ENCODE measurements at regions not wholly inside any gene's neighbourhood (a gene's known extent, or its start where the extent isn't known, plus 50 kb on each side); places are given as distances from the start of the nearest gene placed in this dataset.

DNA sequence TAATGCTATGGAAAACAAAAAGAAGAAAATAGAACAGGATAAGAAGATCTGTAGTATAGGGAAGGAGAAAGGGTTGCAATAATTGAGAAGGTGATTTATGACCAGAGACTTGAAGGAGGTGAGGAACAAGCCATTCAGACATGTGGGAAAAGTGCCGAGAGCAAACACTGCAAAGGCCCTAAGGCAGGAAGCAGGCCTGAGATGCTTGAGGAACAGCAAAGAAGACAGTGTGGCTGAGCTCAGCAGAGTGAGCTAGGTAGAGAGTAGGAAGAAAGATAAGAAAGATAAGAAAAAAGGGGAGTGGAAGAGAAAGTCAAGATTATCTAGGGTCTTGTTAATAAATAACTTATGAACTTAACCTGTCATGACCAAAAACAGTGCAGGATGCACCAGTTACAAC lies 671.8 kb downstream of the RPS29 start:
- no peak for TF ChIP-seq MYC (IDR thresholded peaks at IDR 0.05; ENCODE audit: low read depth, low read length)
- no peak for TF ChIP-seq CTCF (IDR thresholded peaks at IDR 0.05; ENCODE audit: low read depth, low read length)
- TF ChIP-seq, protein P1, sequence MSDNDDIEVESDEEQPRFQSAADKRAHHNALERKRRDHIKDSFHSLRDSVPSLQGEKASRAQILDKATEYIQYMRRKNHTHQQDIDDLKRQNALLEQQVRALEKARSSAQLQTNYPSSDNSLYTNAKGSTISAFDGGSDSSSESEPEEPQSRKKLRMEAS (IDR thresholded peaks at IDR 0.05; ENCODE audit: low read depth, low read length) = no peak
- no peak for TF ChIP-seq POLR2A (IDR thresholded peaks at IDR 0.05; ENCODE audit: extremely low read depth, insufficient read length)
- no peak for DNase-seq (ENCODE audit: low read depth)

GRCh38 chr14:48900565-48900964 lies 685.6 kb downstream of the RPS29 start:
- no peak overlapping the region for H3K4me3 ChIP-seq (ENCODE audit: low read depth, low read length)
- no peak for DNase-seq (ENCODE audit: low read depth)
- no peak for TF ChIP-seq POLR2A (IDR thresholded peaks at IDR 0.05; ENCODE audit: extremely low read depth, insufficient read length)
- TF ChIP-seq, protein P1 (IDR thresholded peaks at IDR 0.05; ENCODE audit: low read depth, low read length) = no peak
- no peak for TF ChIP-seq MYC (IDR thresholded peaks at IDR 0.05; ENCODE audit: low read depth, low read length)
- TF ChIP-seq CTCF (IDR thresholded peaks at IDR 0.05; ENCODE audit: low read depth, low read length) = no peak

More for the DNA sequence above, 671.8 kb downstream of the RPS29 start:
- H3K4me3 ChIP-seq (ENCODE audit: low read depth, low read length) = no peak overlapping the region

GRCh38 chr14:48890333-48890732 lies 695.8 kb downstream of the RPS29 start:
- H3K4me3 ChIP-seq (ENCODE audit: low read depth, low read length) = no peak overlapping the region
- TF ChIP-seq, protein P1 (IDR thresholded peaks at IDR 0.05; ENCODE audit: low read depth, low read length) = no peak
- TF ChIP-seq MYC (IDR thresholded peaks at IDR 0.05; ENCODE audit: low read depth, low read length) = no peak
- TF ChIP-seq CTCF (IDR thresholded peaks at IDR 0.05; ENCODE audit: low read depth, low read length) = no peak
- TF ChIP-seq POLR2A (IDR thresholded peaks at IDR 0.05; ENCODE audit: extremely low read depth, insufficient read length) = no peak
- DNase-seq (ENCODE audit: low read depth) = no peak

GRCh38 chr14:48876806-48877340 lies 709.3 kb downstream of the RPS29 start:
- TF ChIP-seq POLR2A (IDR thresholded peaks at IDR 0.05; ENCODE audit: extremely low read depth, insufficient read length) (no peak), CTCF (IDR thresholded peaks at IDR 0.05; ENCODE audit: low read depth, low read length) (no peak), MYC (IDR thresholded peaks at IDR 0.05; ENCODE audit: low read depth, low read length) (no peak)
- TF ChIP-seq, protein P1 (IDR thresholded peaks at IDR 0.05; ENCODE audit: low read depth, low read length) = no peak
- DNase-seq (ENCODE audit: low read depth) = no peak

DNA sequence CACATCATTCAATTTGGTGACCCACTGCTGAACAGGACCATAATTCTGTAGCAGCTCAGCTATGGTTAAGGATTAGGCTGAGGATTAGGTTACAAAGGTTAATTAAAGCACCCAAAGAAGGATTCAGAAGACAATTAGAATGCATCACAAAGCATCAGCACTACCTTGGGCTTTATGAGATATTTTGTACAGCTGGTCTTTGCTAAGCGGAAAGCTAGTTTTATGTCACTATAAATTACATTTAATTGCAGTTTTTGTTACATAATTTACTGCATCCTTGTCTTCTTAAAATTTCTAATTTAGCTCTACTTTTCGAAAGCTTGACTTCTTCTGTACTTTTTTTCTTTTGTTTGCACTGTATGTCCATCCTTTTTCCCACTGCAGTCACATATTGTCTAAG lies 711.5 kb downstream of the RPS29 start:
- DNase-seq (ENCODE audit: low read depth) = no peak
- no peak overlapping the region for H3K4me3 ChIP-seq (ENCODE audit: low read depth, low read length)

More at GRCh38 chr14:48876806-48877340, 709.3 kb downstream of the RPS29 start:
- no peak overlapping the region for H3K4me3 ChIP-seq (ENCODE audit: low read depth, low read length)

More for the DNA sequence above, 711.5 kb downstream of the RPS29 start:
- TF ChIP-seq POLR2A (IDR thresholded peaks at IDR 0.05; ENCODE audit: extremely low read depth, insufficient read length) = no peak
- TF ChIP-seq CTCF (IDR thresholded peaks at IDR 0.05; ENCODE audit: low read depth, low read length) = no peak
- TF ChIP-seq, protein P1 (IDR thresholded peaks at IDR 0.05; ENCODE audit: low read depth, low read length) = no peak
- TF ChIP-seq MYC (IDR thresholded peaks at IDR 0.05; ENCODE audit: low read depth, low read length) = no peak
